HCT116 (cell line): ENCODE measurements at regions not wholly inside any gene's neighbourhood (a gene's known extent, or its start where the extent isn't known, plus 50 kb on each side); places are given as distances from the start of the nearest gene placed in this dataset.

ENCODE experiments used
- ATAC-seq: fragments of 200-7000 bp; cut with Tn5 transposase; 2 replicates; pipeline ENCODE4 v1.9.1; 2020; ENCODE audit warnings: mild to moderate bottlenecking, moderate library complexity
- BruUV-seq: library from RNA; stranded (reverse); fragments of 400-500 nt; replicated peaks from 2 replicates; lab custom pipeline; 2021; lab: Mats Ljungman, UMichigan
- CTCF ChIA-PET: fragments of 300-600 bp; sonication (Branson Sonifier 250); formaldehyde crosslinking; loops from one replicate; lab custom pipeline; 2021; ENCODE audit warnings: antibody characterized with exemption; lab: Charles Lee
- POLR2A ChIA-PET: fragments of 300-600, 350-600 bp; sonication (Branson Sonifier 250); formaldehyde crosslinking; loops from one replicate; lab custom pipeline; 2021; ENCODE audit warnings: antibody characterized with exemption; lab: Charles Lee
- RAD21 ChIA-PET, 2 experiments: fragments of 300-600 bp; sonication (Branson Sonifier 250); formaldehyde crosslinking; loops; one replicate each; lab custom pipeline; 2023; ENCODE audit warnings: low total read pairs in 2 of 2; ENCODE audit not compliant: uncharacterized antibody in 2 of 2, unreplicated experiment in 2 of 2, low non-redundant PET in 1 of 2; lab: Charles Lee
- DNase-seq: peaks from one replicate; pipeline ENCODE4 v3.0.0-alpha.2; 2010; ENCODE audit warnings: low read depth, low spot score
- H2AFZ ChIP-seq: fragments of 200-600 bp; shearing (Covaris generic), sonication (generic); 2 replicates; pipeline ENCODE4 v1.6.1; 2017; ENCODE audit warnings: low read depth, mixed run types, mixed read lengths, antibody characterized with exemption, low read length; ENCODE audit not compliant: poor library complexity, severe bottlenecking
- H3K27ac ChIP-seq: 2 replicates; pipeline ENCODE4 v1.5.1; 2012; ENCODE audit warnings: low read depth, low read length
- H3K27me3 ChIP-seq: fragments of 200-600 bp; sonication (generic); 2 replicates; pipeline ENCODE4 v1.6.1; 2016; ENCODE audit warnings: mixed run types, low read length, mixed read lengths; ENCODE audit not compliant: insufficient read depth
- H3K36me3 ChIP-seq, 2 experiments: fragments of 200-500 bp in 1 of 2; fragments of 200-600 bp in 1 of 2; sonication (Bioruptor generic) in 1 of 2; sonication (generic) in 1 of 2; 2 replicates each; pipeline versions ENCODE4 v1.5.1 to v1.6.1; 2014 to 2016; ENCODE audit warnings: low read length in 2 of 2, inconsistent platforms in 1 of 2, mixed read lengths in 1 of 2, mixed run types in 1 of 2; ENCODE audit not compliant: insufficient read depth in 2 of 2, control insufficient read depth in 1 of 2
- H3K4me1 ChIP-seq, 2 experiments: fragments of 200-600 bp in 1 of 2; sonication (generic) in 1 of 2; 2 replicates each; pipeline versions ENCODE4 v1.5.1 to v1.6.1; 2012 to 2017; ENCODE audit warnings: low read length in 2 of 2, inconsistent platforms in 1 of 2, mild to moderate bottlenecking in 1 of 2, mixed read lengths in 1 of 2, mixed run types in 1 of 2, moderate library complexity in 1 of 2; ENCODE audit not compliant: insufficient read depth in 2 of 2, control insufficient read depth in 1 of 2
- H3K4me2 ChIP-seq: fragments of 200-600 bp; sonication (generic); 2 replicates; pipeline ENCODE4 v1.6.1; 2017; ENCODE audit warnings: mixed run types, low read length, mixed read lengths
- H3K4me3 ChIP-seq, 2 experiments: fragments of 200-600 bp in 1 of 2; sonication (generic) in 1 of 2; replicated peaks in 1 of 2; 2 replicates each; pipeline ENCODE4 v1.5.1; 2011 to 2016; ENCODE audit warnings: low read length in 2 of 2, control low read depth in 1 of 2, low read depth in 1 of 2, mild to moderate bottlenecking in 1 of 2, mixed read lengths in 1 of 2, mixed run types in 1 of 2
- H3K79me2 ChIP-seq: fragments of 200-600 bp; sonication (generic); 2 replicates; pipeline ENCODE4 v1.6.1; 2017; ENCODE audit warnings: mild to moderate bottlenecking, mixed run types, low read length, moderate library complexity, mixed read lengths; ENCODE audit not compliant: insufficient read depth
- H3K9ac ChIP-seq: fragments of 200-600 bp; sonication (generic); 2 replicates; pipeline ENCODE4 v1.6.1; 2016; ENCODE audit warnings: low read length, mixed read lengths
- H3K9me2 ChIP-seq: fragments of 200-600 bp; sonication (generic), shearing (Covaris generic); 2 replicates; pipeline ENCODE4 v1.6.1; 2017; ENCODE audit warnings: mixed run types, mild to moderate bottlenecking, moderate library complexity; ENCODE audit not compliant: insufficient read depth
- H3K9me3 ChIP-seq, 2 experiments: fragments of 200-500 bp in 1 of 2; fragments of 200-600 bp in 1 of 2; sonication (Bioruptor generic) in 1 of 2; sonication (generic) in 1 of 2; 2 replicates each; pipeline ENCODE4 v1.6.1; 2014 to 2017; ENCODE audit warnings: low read length in 2 of 2, mixed read lengths in 2 of 2, inconsistent platforms in 1 of 2, low read depth in 1 of 2, mild to moderate bottlenecking in 1 of 2, mixed run types in 1 of 2, moderate library complexity in 1 of 2; ENCODE audit not compliant: control insufficient read depth in 1 of 2, insufficient read depth in 1 of 2
- H4K20me1 ChIP-seq: fragments of 200-600 bp; sonication (generic), shearing (Covaris generic); 2 replicates; pipeline ENCODE4 v1.6.1; 2017; ENCODE audit warnings: mixed run types, mild to moderate bottlenecking, moderate library complexity; ENCODE audit not compliant: insufficient read depth
- CEBPB ChIP-seq: IDR thresholded peaks from 2 replicates; pipeline ENCODE4 v1.6.1; 2012; ENCODE audit warnings: low read depth
- CTCF ChIP-seq, 3 experiments: fragments of 200-600 bp in 1 of 3; sonication (generic) in 1 of 3; IDR thresholded peaks in 2 of 3; conservative IDR thresholded peaks in 1 of 3; 2 replicates each; pipeline ENCODE4 v1.5.1; 2012 to 2017; ENCODE audit warnings: low read depth in 2 of 3, low read length in 2 of 3, antibody characterized with exemption in 1 of 3, borderline replicate concordance in 1 of 3, control low read depth in 1 of 3, mild to moderate bottlenecking in 1 of 3, mixed read lengths in 1 of 3, mixed run types in 1 of 3, moderate library complexity in 1 of 3; ENCODE audit not compliant: insufficient read depth in 1 of 3
- ELF1 ChIP-seq: IDR thresholded peaks from 2 replicates; pipeline ENCODE4 v1.6.1; 2012; ENCODE audit warnings: low read depth, borderline replicate concordance
- JUND ChIP-seq: IDR thresholded peaks from 2 replicates; pipeline ENCODE4 v1.6.1; 2012
- RAD21 ChIP-seq: IDR thresholded peaks from 2 replicates; pipeline ENCODE4 v1.6.1; 2012; ENCODE audit warnings: low read depth, mild to moderate bottlenecking
- TCF7L2 ChIP-seq: IDR thresholded peaks from 2 replicates; pipeline ENCODE4 v1.7.0; 2011; ENCODE audit warnings: borderline replicate concordance, inconsistent platforms; ENCODE audit not compliant: insufficient read depth, insufficient read length; ENCODE audit errors: extremely low read depth
- ZFX ChIP-seq: fragments of 450-650 bp; IDR thresholded peaks from 2 replicates; pipeline ENCODE4 v1.6.1; 2017
- ZNF274 ChIP-seq: fragments of 200-500 bp; sonication (Bioruptor generic); IDR thresholded peaks from 2 replicates; pipeline ENCODE4 v1.6.1; 2014; ENCODE audit warnings: mild to moderate bottlenecking, low read depth, low read length, inconsistent platforms
- intact Hi-C: fragments of 100-400 bp; cut with micrococcal nuclease; formaldehyde crosslinking; loops from 2 replicates; pipeline ENCODE4 v1.10.0; 2022
- TF ChIP-seq, protein P1 (sequence below): IDR thresholded peaks from 2 replicates; pipeline ENCODE4 v1.6.1; 2012; ENCODE audit warnings: low read depth
- TF ChIP-seq, protein P2 (sequence below): IDR thresholded peaks from 2 replicates; pipeline ENCODE4 v1.6.1; 2011; ENCODE audit warnings: mild to moderate bottlenecking, low read length, moderate library complexity; ENCODE audit not compliant: insufficient replicate concordance; ENCODE audit errors: extremely low read depth

DNA sequence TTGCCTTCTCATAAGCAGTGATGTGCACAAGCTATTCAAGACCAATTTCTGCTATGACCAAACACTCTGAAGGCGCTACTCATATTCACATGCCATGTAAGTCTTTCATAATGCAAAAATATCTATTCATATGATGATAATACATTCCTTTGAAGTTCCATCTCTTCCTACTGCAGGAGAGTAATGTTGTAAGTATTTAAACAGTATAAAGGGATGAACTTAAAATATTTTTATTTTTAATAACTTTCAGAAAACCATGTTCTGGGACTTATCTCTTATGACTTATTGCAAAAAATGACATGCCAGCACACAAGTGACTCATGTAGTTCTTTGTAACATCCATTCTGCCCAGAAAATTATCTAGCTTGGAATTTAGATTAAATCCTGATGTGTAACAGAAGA is 376.4 kb downstream of the KCTD16 start:
- ChIA-PET CTCF (no interaction called here), POLR2A (no interaction called here)

More for the DNA sequence above, 376.4 kb downstream of the KCTD16 start:
- Histone ChIP-seq H3K4me2 (no peak overlapping the region), H3K36me3 (no peaks in the 10 kb centered on the region), H3K9me3 (no peaks in the 10 kb centered on the region), H3K4me1 (no peaks in the 10 kb centered on the region), H3K9me2 (no peaks in the 10 kb centered on the region), H2AFZ (no peak overlapping the region), H3K4me3 (no peak overlapping the region), H3K27ac (no peak overlapping the region), H3K79me2 (no peaks in the 10 kb centered on the region), H3K9ac (no peak overlapping the region), H3K27me3 (no peaks in the 10 kb centered on the region), H4K20me1 (no peaks in the 10 kb centered on the region)
- TF ChIP-seq, protein P1, sequence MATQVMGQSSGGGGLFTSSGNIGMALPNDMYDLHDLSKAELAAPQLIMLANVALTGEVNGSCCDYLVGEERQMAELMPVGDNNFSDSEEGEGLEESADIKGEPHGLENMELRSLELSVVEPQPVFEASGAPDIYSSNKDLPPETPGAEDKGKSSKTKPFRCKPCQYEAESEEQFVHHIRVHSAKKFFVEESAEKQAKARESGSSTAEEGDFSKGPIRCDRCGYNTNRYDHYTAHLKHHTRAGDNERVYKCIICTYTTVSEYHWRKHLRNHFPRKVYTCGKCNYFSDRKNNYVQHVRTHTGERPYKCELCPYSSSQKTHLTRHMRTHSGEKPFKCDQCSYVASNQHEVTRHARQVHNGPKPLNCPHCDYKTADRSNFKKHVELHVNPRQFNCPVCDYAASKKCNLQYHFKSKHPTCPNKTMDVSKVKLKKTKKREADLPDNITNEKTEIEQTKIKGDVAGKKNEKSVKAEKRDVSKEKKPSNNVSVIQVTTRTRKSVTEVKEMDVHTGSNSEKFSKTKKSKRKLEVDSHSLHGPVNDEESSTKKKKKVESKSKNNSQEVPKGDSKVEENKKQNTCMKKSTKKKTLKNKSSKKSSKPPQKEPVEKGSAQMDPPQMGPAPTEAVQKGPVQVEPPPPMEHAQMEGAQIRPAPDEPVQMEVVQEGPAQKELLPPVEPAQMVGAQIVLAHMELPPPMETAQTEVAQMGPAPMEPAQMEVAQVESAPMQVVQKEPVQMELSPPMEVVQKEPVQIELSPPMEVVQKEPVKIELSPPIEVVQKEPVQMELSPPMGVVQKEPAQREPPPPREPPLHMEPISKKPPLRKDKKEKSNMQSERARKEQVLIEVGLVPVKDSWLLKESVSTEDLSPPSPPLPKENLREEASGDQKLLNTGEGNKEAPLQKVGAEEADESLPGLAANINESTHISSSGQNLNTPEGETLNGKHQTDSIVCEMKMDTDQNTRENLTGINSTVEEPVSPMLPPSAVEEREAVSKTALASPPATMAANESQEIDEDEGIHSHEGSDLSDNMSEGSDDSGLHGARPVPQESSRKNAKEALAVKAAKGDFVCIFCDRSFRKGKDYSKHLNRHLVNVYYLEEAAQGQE, result no peak
- no peak for TF ChIP-seq TCF7L2
- no peak for TF ChIP-seq ZFX
- no peak for TF ChIP-seq ELF1
- no peak for TF ChIP-seq JUND
- TF ChIP-seq ZNF274, result no peak
- no peak for TF ChIP-seq RAD21
- TF ChIP-seq CTCF (IDR thresholded peaks at IDR 0.05 in 2 of 3, conservative IDR thresholded peaks at IDR 0.05 in 1 of 3; ENCODE audit: borderline replicate concordance in 1 of 3, insufficient read depth in 1 of 3, low read depth in 2 of 3, low read length in 2 of 3), result no peak
- TF ChIP-seq, protein P2, sequence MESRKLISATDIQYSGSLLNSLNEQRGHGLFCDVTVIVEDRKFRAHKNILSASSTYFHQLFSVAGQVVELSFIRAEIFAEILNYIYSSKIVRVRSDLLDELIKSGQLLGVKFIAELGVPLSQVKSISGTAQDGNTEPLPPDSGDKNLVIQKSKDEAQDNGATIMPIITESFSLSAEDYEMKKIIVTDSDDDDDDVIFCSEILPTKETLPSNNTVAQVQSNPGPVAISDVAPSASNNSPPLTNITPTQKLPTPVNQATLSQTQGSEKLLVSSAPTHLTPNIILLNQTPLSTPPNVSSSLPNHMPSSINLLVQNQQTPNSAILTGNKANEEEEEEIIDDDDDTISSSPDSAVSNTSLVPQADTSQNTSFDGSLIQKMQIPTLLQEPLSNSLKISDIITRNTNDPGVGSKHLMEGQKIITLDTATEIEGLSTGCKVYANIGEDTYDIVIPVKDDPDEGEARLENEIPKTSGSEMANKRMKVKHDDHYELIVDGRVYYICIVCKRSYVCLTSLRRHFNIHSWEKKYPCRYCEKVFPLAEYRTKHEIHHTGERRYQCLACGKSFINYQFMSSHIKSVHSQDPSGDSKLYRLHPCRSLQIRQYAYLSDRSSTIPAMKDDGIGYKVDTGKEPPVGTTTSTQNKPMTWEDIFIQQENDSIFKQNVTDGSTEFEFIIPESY, result no peak
- TF ChIP-seq CEBPB, result no peak
- intact Hi-C loops, result no loop called here
- RAD21 ChIA-PET, result no interaction called here
- ATAC-seq (no peak), DNase-seq (no peak)
- no TSS peak for BruUV-seq
